ENCODE measurements at regions not wholly inside any gene's neighbourhood (a gene's known extent, or its start where the extent isn't known, plus 50 kb on each side); places are given as distances from the start of the nearest gene placed in this dataset.

- ATAC-seq (peak; percentile 95), DNase-seq (peak; percentile 46 to 98 (median 94))
- no peaks in the 10 kb centered on the region for H3K36me3 ChIP-seq
- peaks cover 0 to 20% of the 10 kb centered on the region in 2 donors for H3K4me1 ChIP-seq
- intact Hi-C loops (cut with DNase I) = no loop called here
- peak overlapping the region; percentile 53 to 86 for H3K27ac ChIP-seq
- H3K27me3 ChIP-seq = no peaks in the 10 kb centered on the region
- no peak overlapping the region for H3K4me3 ChIP-seq
- TF ChIP-seq, protein P1, sequence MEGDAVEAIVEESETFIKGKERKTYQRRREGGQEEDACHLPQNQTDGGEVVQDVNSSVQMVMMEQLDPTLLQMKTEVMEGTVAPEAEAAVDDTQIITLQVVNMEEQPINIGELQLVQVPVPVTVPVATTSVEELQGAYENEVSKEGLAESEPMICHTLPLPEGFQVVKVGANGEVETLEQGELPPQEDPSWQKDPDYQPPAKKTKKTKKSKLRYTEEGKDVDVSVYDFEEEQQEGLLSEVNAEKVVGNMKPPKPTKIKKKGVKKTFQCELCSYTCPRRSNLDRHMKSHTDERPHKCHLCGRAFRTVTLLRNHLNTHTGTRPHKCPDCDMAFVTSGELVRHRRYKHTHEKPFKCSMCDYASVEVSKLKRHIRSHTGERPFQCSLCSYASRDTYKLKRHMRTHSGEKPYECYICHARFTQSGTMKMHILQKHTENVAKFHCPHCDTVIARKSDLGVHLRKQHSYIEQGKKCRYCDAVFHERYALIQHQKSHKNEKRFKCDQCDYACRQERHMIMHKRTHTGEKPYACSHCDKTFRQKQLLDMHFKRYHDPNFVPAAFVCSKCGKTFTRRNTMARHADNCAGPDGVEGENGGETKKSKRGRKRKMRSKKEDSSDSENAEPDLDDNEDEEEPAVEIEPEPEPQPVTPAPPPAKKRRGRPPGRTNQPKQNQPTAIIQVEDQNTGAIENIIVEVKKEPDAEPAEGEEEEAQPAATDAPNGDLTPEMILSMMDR (IDR thresholded peaks at IDR 0.05) = peak in 1 of 2 donors; percentile 25
- no peaks in the 10 kb centered on the region for H3K9me3 ChIP-seq
Measured at GRCh38 chr3:41117398-41117870, 81.9 kb upstream of the CTNNB1 start.

- no peaks in the 10 kb centered on the region for H3K27me3 ChIP-seq
- H3K4me3 ChIP-seq = no peak overlapping the region
- H3K9me3 ChIP-seq = no peaks in the 10 kb centered on the region
- H3K36me3 ChIP-seq = no peaks in the 10 kb centered on the region
- peaks cover 0 to 20% of the 10 kb centered on the region in 2 donors for H3K4me1 ChIP-seq
- H3K27ac ChIP-seq = no peak overlapping the region
- no peak for DNase-seq
- no peak for ATAC-seq
- TF ChIP-seq, protein P1 (IDR thresholded peaks at IDR 0.05) = no peak
- intact Hi-C loops (cut with DNase I) = no loop called here
Measured at GRCh38 chr3:41118461-41119390, 80.6 kb upstream of the CTNNB1 start.

DNA sequence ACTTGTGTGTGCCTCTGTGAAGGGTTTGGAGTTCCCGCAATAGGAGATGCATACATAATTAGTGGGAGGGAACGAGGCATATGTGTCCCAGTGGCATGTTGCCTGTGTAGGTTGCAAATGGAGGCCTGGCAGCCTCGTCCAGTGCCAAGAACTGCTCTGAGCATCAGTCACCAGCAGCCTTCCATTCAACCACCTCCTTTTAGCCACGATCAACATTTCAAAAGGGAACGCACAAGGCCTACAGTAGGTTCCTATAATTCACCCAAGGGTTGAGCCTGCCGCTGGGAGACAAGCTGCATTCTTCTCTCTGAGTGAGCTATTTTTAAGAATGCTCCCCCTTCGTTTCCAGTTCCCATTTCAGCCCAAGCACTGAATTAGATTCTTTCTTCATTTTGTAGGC is 78.8 kb upstream of the CTNNB1 start:
- DNase-seq (no peak), ATAC-seq (no peak)
- H3K4me3 ChIP-seq = no peak overlapping the region
- no peaks in the 10 kb centered on the region for H3K36me3 ChIP-seq
- TF ChIP-seq, protein P1 (IDR thresholded peaks at IDR 0.05) = no peak
- peaks cover 0 to 20% of the 10 kb centered on the region in 2 donors for H3K4me1 ChIP-seq
- no peak overlapping the region for H3K27ac ChIP-seq
- H3K27me3 ChIP-seq = no peaks in the 10 kb centered on the region
- intact Hi-C loops (cut with DNase I) = no loop called here
- H3K9me3 ChIP-seq = peaks cover 0 to 7% of the 10 kb centered on the region in 2 donors

DNA sequence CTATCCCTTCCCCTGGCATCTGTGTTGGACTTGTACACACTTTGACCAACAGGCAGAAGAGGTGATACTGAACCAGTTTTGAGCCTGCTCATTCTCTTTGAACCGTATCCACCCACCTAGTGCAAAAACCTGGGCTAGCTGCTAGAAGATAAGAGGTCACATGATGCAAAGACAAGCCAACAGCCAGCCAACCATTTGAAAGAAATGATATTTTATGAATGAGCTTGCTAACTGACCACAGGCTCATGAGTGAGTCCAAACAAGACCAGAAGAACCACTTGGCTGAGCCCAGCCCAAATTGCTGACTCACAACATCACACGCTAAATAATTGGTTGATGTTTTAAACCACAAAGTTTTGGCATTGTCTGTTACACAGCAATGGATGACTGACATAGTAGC is 74.0 kb upstream of the CTNNB1 start:
- Histone ChIP-seq H3K36me3 (no peaks in the 10 kb centered on the region), H3K4me1 (no peaks in the 10 kb centered on the region), H3K9me3 (peaks cover 0 to 33% of the 10 kb centered on the region in 2 donors), H3K27me3 (no peaks in the 10 kb centered on the region), H3K4me3 (no peak overlapping the region), H3K27ac (no peak overlapping the region)
- intact Hi-C loops (cut with DNase I) = no loop called here
- no peak for ATAC-seq
- no peak for DNase-seq
- TF ChIP-seq, protein P1 (IDR thresholded peaks at IDR 0.05) = no peak

DNA sequence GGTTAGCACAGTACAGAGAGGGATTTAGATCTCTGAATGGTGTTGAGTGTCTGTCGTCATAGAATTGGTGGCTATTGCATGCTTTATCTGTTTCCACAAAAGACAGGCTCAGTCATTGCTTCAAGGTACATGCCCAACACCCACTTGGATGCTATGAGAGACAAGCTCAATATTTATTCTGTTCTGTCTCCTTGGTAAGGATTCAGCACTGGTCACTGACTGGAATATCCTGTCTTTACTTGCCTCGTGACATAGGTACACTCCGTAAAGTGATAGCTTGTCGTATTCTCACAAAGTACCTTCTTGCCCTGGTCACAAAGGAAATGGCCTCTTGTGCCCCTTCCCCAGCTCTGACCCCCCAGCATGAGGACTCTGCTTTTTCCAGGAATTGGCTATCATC is 72.8 kb upstream of the CTNNB1 start:
- TF ChIP-seq, protein P1 (IDR thresholded peaks at IDR 0.05) = no peak
- Histone ChIP-seq H3K4me3 (no peak overlapping the region), H3K27ac (no peak overlapping the region), H3K36me3 (no peaks in the 10 kb centered on the region), H3K4me1 (no peaks in the 10 kb centered on the region), H3K27me3 (no peaks in the 10 kb centered on the region), H3K9me3 (peaks cover 0 to 42% of the 10 kb centered on the region in 2 donors)
- DNase-seq (no peak), ATAC-seq (no peak)
- intact Hi-C loops (cut with DNase I) = no loop called here

All from left lung (tissue), 4 donors.